Stromal cell of bone marrow (primary cell): ENCODE measurements at regions not wholly inside any gene's neighbourhood (a gene's known extent, or its start where the extent isn't known, plus 50 kb on each side); places are given as distances from the start of the nearest gene placed in this dataset.
"Not testable (repeated sequence)": the region's sequence is repeated elsewhere in the genome, so short reads cannot be mapped to it uniquely, and the experiment has no call there.

Experiments used
- DNase-seq: peaks from one replicate; pipeline ENCODE4 v3.0.0-alpha.2; 2012; ENCODE audit warnings: low read depth

DNA sequence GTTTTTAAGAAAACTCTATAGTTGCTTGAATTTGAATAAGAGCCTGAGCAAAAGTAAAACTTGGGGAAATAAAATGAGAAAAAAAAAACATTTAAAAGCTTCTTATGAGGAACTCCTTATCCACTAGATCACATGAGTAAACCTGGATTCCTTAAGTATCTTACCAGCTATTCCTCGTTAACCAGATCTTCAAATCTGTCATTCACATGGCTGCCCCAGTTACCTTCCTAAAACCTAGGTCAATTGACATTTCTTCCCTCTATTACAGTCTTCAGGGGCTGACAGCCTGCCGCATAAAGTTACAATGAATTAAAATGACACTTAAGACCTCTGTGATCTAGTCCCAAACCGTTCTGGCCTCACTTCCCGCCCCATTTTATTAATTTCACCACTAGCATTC lies 583.6 kb downstream of the NR2F2 start:
- no peak for DNase-seq

DNA sequence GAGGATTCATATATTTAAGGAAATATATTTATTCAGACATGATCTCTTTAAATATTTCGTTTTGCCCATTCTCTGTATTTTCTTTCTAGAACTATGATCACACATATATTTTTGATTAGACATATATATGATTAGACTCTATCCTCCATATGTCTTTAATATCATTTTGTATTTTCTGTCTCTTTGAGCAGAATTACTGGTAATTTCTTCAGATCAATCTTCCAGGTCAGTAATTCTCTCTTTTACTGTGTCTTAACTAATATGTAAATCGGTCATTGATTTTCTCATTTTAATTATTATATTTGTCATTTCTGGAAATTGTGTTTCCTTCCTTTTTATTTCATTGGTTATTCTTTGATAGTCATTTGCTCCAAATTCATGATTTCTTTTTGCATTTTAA lies 586.2 kb downstream of the NR2F2 start:
- no peak for DNase-seq

DNA sequence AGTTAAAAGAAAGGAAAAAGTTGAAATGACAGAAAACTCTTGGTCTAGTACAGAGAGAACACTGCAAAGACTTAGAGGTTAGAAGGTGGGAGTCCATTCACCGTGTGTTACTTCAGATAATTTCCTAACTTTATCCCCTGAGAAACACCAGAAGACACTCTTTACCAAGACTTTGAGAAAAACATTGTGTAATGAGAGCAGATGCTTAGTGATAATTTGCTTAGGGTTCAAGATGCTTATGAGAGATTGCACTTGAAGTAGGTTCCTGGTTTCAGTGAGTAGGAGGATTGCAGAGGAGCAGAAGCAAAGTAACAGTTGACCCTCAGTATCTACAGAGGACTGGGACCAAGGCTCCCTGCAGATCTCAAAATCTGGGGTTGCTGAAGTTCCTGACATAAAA lies 594.1 kb downstream of the NR2F2 start:
- DNase-seq: no peak

DNA sequence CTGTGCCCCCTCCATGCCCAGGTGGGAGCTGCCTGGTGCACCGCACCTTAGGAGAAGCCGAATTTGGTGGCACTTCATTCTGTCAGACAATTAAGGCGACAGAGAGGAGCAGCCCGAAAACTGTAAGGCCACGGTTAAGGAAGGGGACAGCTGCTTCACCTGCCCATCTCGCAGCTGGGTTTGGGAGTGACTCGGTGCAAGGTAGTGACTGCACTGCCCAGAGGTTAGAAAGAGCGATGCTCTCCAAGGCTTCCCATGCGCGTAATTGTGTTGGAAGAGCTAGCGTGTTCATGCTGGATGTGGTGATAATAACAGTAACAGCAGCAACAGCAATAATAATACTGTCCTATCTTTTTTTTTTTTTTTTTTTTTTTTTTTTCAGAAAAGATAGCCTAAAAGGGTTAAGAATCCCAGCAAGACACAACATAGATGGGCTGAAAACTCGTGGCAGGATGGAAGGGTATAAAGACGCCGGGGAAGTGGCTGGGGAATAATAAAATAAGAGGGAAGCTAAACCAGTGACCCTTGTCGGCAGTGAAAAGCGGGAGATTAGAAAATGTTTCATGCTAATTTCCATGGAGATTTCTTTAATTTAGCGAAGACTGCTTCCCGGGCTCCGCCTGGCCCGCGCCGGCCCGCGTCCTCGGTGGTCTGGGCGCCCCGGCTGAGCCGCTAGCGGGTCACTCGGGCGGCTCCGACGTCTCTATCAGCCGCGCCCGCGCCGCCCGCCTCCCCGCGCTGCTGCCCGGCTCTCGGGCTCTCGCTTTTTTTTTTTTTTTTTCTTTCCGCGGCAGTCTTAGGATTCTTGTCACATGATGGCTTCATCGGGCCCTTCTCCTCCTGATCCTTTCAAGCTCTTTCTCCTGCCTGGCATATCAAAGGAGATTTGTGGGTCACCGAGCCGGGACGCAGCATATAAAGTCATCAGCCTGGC lies 617.1 kb downstream of the NR2F2 start:
- no peak for DNase-seq

DNA sequence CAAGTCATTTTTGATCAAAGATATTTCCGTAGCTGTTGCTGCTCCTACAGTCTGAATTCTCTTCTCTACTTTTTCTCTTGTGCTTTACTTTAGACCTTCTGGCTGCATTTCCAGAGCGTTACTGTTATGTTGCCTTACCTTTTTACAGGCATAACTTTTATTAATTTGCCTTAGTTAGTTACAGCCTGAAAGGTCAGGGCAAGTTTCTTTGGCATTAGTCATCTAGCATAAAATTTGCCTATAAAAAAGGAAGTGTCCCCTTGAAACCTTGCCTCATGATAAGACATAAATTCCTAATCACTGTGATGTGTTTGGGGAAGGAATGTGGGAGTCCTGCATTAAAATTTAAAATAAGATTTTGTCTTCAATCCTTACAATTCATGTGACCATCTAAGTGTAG lies 618.5 kb downstream of the NR2F2 start:
- DNase-seq: no peak

DNA sequence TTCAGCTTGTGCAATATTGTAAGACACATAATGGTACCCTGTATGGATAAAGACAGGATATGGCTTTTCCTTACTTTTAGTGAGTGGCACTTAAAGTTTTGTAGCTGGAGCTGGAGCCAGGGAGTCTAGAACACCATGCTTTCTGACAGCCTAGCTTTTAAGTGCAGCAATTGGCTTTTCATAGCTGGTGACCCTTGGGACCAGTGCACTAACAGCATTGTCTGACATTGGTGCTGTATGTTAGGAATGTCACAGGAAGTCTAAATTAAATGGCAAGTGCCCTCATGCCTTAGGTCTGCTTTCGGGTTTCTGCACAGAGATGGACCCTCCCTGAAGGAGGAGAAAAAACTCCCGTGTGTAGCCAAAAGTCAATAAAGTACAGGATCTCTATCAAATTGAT lies 628.2 kb downstream of the NR2F2 start:
- DNase-seq: no peak

DNA sequence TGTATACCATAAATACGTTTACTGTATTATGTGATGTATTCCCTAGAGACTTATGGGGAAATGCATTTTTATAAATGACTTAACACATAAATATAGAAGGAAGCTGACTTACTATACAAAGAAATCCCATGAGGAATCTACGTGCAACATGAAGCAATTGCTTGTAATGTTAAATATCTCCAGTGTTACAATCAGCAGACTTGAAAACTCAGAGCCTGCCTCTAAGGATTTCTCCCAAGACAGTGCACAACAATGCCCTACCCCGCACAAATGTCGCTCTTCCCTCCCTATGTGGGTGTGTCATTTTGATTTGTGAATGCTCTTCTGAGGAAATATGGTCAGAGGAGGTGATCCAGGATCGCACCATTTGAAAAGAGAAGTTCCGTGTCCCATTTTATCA lies 629.0 kb downstream of the NR2F2 start:
- no peak for DNase-seq

DNA sequence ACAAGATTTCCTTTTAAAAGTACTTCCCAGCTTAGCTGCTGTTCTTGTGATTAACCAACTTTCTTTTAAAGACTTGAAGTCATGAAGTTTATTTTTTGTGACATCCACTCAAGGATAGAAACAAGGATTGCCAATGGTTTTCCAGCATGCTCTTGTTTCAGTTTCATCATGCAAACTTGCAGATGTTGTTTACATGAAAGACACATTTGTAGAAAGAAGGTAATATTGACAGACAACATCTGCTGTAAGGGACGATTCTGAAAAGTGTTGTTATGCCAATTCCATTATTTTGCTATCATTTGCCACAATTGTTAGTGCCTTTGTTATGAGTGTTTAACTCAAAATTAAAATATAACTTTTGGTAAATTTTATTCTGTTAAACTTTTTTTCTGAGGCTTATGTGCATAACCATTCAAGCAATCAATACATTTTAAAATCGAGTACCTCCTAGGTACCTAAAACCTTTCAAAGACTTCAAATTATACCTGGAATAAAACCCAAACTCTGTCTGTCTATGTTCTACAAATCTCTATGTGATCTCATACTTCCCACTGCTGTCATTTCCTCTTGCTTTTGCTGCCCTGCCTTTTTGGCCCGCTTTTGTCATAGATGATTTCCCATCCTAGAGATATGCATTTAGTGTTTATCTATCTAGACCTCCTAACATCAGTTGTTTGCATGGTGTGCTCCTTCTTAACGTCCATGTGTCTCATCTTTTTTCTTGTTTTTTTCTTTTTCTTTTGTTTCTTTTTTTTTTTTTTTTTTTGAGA lies 630.4 kb downstream of the NR2F2 start:
- DNase-seq: no peak

DNA sequence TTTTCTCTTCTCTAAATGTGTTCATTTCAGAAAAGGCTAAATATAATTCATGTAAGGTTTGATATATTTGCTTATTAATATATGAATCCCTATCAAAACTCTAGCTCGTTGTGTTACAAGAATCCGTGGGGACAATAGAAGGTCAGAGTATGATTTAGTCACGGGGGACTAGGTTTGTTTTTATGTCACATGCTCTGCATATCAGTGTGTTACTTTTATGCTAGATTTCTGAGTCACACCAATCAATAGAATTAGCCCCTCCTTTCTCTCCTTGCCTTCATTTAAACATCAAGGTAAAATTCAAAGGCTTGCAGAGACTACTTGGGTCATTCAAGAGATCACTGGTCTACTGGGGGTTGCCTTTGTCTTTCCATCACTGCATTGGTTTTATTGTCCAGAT lies 636.1 kb downstream of the NR2F2 start:
- no peak for DNase-seq

DNA sequence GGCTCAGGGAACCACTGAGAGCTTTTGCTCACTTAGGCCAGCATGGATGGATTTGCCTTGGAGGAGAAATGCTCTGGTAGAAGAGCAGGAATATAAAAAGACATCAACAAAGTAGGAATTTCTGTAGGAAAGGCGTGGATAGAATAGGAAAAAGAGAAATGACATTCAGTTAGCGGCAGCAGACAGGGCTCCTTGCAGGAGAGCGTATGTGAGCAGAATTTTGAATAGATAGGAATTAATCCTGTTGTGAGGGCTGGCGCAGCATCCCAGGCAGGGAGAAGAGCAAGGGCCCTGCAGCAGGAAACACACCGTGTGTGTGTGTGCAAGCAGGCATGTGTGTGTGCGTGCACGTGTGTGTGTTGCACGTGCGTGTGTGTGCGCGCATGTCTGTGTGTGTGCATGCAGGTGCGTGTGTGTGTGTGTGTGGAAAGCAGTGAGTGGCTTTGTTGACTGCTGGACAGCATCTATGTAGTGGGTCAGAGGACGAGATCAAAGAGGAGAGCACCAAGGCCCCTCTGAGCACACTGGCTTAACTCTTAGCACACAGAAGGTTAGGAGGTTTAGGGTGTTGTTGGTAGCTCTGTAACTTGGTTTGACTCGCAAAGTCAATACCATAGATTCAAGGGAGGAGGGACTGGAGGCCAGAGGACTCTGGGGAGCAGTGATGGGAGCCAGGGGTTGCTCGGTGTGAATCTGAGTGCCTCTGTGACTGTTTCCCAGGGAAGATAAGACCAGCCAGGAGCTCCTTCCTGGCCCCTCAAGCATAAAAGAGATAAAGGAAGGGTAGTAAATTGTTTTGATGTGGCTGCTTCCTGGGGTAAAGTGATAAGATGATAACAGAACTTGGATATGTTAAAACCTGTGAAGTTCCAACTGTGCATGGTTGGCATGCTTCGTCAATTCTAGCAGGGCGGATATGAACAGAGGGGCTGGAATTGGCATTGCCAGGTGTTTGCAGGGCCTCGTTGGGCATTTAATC lies 639.5 kb downstream of the NR2F2 start:
- DNase-seq: no peak

DNA sequence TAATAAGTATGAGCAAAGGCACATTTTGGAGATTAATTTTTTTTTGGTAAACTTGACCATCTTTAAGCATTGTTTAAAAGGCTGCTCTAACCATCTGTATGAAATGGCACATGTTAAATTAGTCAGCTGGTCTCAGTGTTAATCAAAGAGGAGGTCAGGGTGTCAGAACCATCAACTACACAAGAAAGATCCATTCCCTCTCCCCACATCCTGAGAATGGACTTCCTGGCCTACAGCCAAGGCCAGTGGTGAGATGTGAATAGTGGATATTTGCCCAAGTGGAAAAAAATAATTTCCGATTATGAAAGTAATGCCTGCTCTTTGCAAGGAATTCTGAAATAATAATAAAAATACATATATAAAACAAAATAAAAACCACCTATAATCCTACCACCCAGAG lies 641.7 kb downstream of the NR2F2 start:
- no peak for DNase-seq

DNA sequence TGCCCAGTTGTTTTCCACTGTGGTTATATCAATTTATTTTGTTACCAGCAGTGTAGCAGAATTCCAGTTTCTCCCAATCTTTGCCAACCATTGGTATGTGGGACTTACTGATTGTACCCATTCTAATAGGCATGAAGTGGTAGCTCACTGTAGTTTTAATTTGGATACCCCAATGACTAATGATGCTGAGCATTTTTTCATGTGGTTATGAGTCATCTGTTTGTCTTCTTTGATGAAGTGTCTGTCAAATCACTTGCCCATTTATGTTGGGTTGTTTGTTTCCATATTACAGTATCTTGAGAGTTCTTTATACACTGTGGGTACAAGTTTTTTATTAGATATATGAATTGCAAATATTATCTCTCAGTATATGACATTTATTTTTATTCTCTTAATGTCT lies 644.3 kb downstream of the NR2F2 start:
- DNase-seq: no peak

DNA sequence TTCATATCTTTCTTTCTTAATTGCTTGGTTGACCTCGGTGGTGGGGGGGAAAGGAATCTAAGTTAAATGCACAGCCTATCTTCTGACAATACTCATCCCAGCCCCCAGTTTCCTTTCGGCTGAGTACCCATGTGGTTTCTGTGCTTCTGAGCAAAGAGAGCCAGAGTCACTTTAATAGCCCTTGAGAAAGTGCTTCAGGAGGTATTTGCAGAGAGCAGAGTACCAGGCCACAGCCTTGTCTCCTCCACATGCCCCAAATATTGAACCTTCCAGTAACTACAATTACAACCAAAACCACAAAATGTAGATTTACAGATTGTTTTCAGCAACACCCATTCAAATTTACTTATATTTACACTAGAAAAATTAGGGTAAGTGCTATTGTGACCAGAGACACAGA lies 647.4 kb downstream of the NR2F2 start:
- DNase-seq: no peak

DNA sequence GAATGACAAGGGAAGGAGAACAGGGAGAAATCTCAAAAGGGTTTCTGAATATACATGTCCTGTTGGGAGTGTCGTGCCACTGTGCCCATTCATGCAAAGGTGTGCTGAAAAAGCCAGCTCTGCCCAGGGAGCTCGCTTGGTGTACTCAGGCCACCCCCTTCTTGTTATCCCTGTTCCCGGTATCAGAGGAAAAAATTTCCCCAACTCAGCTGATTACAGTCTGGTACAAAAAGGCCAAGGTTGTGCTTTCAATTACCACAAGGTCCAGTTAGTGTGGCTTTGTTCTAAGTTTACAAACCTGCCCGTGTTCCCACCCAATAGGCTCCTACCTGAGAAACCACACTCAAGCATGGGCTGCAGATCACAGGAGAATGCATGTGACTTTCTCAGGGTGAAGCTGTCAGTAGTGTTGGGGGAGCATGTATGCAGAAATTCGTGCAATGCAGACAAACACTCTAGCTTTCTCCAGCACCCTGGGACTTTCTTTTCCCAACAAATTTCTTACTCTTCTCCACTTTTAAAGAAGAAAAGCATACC lies 648.5 kb downstream of the NR2F2 start:
- no peak for DNase-seq

DNA sequence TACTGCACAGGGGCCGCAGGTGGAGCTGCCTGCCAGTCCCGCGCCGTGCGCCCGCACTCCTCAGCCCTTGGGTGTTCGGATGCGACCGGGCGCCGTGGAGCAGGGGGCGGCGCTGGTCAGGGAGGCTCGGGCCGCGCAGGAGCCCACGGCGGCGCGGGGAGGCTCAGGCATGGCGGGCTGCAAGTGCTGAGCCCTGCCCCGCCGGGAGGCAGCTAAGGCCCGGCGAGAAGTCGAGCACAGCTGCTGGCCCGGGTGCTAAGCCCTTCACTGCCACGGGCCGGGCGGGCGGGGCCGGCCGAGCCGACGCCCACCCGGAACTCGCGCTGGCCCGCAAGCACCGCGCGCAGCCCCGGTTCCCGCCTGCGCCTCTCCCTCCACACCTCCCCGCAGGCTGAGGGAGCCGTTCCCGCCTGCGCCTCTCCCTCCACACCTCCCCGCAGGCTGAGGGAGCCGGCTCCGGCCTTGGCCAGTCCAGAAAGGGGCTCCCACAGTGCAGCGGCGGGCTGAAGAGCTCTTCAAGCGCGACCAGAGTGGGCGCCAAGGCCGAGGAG lies 653.7 kb downstream of the NR2F2 start:
- DNase-seq: not testable (repeated sequence)

DNA sequence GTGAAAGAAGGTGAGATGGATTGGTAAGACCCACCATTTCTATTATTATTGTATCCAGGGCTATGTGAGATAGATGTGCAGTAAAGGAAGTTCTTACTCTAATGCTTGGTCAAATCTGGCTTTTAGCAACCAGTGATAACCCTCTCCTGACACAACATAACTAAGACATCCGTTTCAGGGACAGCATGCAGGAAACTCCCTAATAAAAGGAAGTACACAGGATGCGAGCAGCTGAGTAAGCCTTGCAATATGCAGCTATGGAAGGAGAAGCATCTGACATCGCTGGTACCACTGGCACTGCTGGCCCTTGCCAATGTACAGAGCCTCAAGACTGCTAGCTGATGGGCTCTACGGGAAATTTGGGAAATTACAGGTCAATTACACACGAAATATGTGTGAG lies 662.3 kb downstream of the NR2F2 start:
- DNase-seq: no peak

DNA sequence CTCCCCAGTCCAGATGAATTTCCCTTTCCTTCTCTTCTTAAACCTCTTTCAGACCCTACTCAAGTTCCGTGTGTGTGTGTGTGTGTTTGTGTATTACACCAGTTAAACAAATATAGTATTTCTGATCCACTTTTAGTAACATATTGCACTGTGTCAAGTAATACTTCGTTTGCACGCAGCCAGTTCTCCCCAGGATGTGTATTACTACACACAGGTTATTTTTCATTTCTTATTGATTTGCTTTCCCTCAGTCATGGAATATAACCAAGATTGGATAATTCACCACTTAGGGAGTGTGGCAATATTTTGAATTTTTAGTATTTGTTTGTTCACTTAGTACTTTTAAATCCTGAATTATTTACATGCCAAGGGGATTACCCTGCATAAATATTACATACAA lies 667.0 kb downstream of the NR2F2 start:
- DNase-seq: no peak

DNA sequence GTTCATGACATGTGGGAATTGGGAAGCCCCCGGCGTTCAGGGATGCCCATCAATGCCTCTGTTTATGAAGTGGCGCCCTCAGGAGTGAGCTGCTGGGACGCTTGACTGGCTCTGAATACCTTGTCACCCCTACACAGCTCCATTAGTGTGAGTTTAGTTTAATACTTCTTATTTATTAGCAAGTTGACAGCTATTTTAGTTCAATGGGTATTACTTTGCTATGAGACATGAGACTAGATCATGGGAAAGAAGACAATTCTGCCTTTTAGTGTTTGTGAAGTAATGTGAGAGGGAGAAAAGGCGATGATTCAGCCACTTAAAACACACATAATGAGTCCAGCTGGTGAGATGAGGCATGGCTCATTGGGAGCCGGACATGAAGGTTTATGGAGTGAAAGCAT lies 678.5 kb downstream of the NR2F2 start:
- no peak for DNase-seq

DNA sequence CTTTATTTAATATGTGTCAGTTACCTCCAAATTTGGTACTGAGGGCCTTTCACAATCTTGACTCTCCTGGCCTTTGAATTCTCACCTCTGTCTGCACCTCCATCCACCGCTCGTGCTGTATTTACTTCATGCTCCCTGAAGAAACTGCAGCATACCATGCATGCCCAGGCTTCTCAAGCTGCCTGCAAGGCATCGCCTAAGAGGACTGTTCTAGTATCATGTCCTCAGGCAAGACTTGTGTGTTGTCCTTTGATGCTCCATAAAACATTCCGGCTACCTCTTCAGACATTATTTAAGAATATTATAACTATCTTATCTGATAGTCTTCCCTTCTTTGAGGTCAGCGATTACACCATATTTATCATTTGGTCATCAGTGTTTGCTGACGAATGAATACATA lies 682.5 kb downstream of the NR2F2 start:
- DNase-seq: no peak

DNA sequence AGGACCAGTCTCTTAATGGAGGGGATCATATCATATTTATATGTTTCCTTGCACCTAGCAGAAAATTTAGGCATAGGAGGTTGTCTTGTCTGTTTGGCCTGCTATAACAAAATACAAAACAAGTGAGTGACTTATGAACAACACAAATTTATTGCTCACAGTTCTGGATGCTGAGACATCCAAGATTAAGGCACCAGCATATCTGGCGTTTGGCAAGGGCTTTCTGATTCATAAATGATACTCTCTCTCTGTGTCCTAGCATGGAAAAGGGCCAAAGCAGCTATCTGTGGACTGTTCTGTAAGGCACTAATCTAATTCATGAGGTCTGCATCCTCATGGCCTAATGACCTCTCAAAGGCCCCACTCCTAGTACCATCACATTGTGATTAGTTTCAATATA lies 683.0 kb downstream of the NR2F2 start:
- no peak for DNase-seq

DNA sequence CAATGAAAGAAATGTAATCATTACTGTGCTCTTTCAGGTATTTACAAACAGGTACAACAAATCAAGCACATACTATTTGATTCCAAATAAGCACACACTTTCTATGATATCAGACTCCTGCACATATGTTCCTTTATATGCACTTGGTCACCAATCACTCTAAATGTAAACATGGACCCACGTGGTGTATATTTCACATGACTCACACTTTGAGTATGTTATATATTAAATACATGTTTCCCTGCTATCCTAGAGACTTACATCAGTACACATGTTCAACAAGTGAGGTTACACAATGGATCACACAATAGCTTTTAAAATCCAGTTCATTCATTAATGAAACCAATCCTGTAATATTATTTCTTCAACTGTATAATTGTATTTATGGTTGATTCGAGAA lies 683.5 kb downstream of the NR2F2 start:
- DNase-seq: no peak

DNA sequence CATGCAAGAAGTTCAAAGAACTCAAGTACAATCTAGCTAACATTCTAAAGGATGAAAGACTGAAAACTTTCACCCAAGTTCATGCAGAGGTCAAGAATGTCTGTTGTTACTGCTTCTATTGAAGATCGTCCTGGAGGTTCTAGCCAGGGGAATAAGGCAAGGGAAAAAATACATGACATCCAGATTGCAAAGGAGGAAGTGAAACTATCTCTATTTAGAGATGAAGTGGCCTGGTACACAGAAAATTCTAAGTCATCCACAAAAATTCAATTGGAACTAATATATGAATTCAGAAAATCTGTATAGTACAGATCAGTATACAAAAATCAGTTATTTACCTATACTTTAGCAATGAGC lies 693.0 kb downstream of the NR2F2 start:
- DNase-seq: no peak
